Stimulated activated naive CD4-positive, alpha-beta T cell (primary cell): ENCODE measurements at regions not wholly inside any gene's neighbourhood (a gene's known extent, or its start where the extent isn't known, plus 50 kb on each side); places are given as distances from the start of the nearest gene placed in this dataset.
"Not testable (repeated sequence)": the region's sequence is repeated elsewhere in the genome, so short reads cannot be mapped to it uniquely, and the experiment has no call there.

Source experiments
- DNase-seq, 6 experiments: peaks; one replicate each; lab custom pipeline; 2025; lab: John Stamatoyannopoulos, UW

DNA sequence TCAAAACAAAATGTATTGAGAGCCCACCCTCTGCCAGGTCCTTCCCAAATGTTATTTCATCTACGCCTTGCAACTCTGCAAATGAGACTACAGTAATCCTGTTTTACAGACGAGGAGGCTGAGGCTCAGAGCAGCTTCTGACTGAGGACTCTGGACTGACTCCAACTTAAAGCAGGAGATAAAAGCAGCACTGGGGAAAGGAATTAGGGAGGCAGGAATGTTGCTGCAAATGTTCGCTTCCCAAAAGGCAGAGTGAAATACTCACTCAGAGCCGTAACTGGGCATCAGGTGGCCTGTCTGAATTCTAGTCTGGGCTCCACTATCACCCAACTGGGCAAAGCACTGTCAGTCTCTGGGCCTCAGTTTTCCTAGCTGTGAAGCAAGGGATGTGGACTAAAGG is 94.7 kb upstream of the SRD5A3 start:
- DNase-seq: no peak

DNA sequence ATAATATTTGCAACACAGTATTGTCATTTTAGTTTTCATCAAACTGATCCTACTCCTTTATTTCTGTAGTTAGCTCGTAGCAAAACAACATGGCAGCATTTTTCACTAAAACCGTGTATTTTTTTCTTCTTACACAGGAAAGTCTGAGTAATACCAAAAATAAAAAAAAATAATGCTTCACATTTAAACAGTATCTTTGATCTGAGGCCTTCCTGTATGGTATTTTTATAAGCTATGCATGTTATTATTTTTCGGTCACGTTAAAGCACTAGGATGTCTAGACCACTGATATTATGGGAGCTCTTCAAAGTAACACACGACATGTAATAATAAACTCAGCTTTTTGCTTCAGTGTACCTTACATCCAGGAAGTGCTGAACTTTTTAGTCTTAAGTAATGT is 94.1 kb upstream of the SRD5A3 start:
- no peak for DNase-seq

DNA sequence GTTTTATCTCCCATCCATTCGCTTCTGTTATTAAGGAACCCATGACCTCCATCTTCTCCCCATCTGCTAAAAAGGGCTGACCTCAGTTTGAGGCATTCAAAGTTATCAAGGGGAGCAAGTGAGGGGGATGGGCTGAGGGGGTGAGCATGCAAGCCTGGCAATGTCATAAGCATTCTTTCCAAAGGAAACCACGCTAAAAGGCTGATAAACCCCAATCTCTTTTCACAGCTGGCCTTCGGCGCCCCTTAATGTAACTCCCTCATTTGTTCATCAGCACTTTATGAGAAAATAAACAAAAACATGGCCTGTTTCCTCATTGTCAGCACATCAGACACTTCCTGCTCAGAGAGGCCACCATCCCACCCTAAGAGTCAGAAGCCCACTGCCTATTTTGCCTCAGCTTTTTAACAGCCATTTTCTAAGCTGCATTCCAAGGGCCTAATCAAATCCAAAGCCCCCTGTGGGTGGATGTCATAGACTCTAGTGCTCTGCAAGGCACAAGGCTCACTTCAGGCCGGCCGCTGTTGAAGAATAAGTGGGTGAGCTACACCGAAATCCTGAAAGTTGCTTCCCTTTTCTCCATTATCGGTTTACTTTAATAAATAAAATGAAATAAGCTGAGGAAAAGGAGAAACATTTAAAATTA is 92.0 kb upstream of the SRD5A3 start:
- DNase-seq: no peak

DNA sequence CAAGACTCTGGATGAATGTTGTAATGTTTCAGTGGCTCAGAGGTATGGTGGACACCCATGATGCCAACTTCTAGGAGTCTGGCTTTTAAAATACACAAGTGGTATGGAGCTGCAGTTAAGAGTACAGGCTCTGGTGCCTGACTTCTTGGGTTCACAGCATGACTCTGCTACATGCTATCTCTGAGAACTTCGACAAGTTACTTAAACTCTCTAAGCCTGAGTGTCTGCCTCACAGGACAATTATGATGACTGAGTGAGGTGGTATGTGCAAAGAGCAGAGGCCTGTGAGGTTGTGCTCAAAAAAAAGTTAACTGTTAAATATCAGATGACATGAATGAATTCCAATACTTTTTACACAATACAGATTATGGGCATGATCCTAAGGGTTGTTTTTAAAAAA is 90.9 kb upstream of the SRD5A3 start:
- DNase-seq: no peak

- DNase-seq: no peak
These were observed 89.3 kb upstream of the SRD5A3 start for GRCh38 chr4:55256787-55257186.

- no peak for DNase-seq
These were observed 87.7 kb upstream of the SRD5A3 start for GRCh38 chr4:55258152-55258865.

DNA sequence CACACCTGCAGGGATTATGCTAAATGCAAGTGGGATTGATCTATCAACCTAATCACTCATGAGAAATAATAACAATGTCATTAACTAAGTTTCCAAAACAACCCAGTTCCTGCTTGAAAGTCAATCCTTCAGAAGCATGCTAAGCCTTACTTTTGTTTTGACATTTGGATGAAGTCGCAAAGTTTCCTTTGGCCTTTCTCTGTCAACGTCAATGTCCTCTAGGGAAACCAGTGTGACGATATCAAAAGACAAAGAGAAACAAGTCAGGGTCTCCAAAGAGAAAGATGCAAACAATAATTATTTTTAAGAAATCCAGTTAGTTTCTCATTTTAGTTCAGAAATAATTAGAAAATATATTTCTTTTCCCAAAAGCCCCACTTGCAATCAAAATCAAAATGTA is 86.7 kb upstream of the SRD5A3 start:
- DNase-seq: no peak

- DNase-seq: no peak
These were observed 76.6 kb upstream of the SRD5A3 start for GRCh38 chr4:55269470-55269869.

- no peak for DNase-seq
These were observed 76.0 kb upstream of the SRD5A3 start for GRCh38 chr4:55269995-55270394.

DNA sequence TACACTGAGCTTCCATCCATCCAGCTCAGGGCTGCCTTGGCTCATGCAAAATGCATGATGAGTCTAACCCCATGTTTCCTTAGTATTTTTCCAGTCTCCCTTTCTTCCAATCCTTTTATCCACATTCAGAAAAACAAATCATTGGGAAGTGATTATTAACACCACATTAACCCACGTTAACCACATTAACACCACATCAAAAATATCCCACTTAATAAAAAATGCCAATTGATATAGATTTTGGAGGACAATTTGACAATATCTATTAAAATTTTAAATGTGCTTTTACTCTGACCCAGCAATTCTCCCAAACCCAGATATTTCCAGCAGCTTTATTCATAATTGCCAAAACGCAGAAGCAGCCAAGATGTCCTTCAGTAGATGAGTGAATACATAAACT is 75.6 kb upstream of the SRD5A3 start:
- DNase-seq: no peak

GRCh38 chr4:55272102-55272501 is 73.9 kb upstream of the SRD5A3 start:
- no peak for DNase-seq

DNA sequence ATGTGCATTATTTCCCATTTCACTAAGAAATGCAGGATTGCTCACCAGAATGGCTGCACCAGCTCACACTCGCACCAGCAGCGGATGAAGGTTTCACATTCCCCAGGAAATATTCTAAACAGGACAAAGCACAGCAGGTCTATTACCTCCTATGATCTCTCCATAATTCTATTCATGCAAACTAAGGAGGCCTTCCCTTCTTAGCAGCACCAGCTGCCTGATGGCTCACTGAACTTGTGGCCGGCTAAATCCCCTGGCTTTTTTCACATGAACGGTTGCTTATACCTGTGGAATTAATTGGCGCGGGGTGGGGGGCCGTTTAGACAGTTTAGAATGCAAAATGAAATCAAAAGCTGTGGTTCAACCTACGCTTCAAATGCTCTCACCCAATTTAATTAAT is 73.5 kb upstream of the SRD5A3 start:
- DNase-seq: no peak

DNA sequence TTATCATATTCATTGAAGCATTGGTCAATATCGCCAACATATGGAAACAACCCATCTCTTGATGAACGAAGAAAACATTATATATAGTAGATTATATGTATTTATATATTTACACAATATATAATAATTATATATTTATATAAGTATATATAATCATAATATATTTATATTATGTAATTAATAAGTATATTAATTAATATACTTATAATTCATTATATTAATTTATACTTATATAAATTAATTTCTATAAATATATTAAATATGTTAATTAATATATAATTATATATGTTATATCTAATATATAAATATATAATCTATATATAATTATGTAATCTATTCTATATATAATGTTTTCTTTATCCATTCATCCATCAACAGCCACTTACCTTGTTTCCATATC is 69.0 kb upstream of the SRD5A3 start:
- no peak for DNase-seq

DNA sequence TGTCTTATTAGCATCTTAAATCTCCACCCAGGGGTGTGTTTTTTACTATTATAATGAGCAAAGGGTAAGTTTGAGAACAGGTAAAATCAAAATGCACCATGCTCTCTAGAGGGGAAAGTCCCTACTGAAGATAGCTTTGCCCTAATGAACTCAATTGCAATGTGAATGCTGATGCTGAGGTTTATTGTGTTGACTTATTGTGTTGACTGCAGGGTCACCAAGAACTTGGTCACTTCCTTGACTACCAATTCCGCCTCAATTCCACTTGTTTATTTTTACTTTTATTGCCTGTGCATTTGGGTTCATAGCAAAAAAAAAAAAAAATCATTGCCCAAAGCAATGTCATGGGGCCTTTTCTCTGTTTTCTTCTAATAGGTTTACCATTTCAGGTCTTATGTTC is 67.7 kb upstream of the SRD5A3 start:
- no peak for DNase-seq

GRCh38 chr4:55280474-55280873 is 65.6 kb upstream of the SRD5A3 start:
- not testable (repeated sequence) for DNase-seq

GRCh38 chr4:55281118-55281683 is 64.8 kb upstream of the SRD5A3 start:
- not testable (repeated sequence) for DNase-seq

DNA sequence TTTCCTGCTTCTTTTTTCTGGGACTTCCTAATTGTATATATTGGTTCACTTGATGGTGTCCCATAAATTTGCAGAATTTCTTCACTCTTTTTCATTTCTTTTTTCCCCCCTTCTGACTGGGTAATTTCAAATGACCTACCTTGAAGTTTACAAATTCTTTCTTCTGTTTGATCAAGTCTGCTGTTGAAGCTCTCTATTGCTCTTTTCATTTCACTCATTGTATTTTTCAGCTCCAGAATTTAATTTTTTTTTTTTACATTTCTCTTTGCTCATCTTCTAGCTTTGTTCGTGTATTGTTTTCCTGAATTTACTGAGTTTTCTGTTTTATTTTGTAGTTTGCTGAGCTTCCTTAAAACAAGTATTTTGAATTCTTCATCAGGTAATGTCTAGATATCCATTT is 61.7 kb upstream of the SRD5A3 start:
- no peak for DNase-seq

GRCh38 chr4:55291227-55291640 is 54.8 kb upstream of the SRD5A3 start:
- DNase-seq: no peak

GRCh38 chr4:55296096-55296495 is 49.9 kb upstream of the SRD5A3 start:
- no peak for DNase-seq
